WTC11 (cell line): ENCODE measurements at regions not wholly inside any gene's neighbourhood (a gene's known extent, or its start where the extent isn't known, plus 50 kb on each side); places are given as distances from the start of the nearest gene placed in this dataset.

ENCODE experiments used
- ATAC-seq: fragments of 200-7000 bp; cut with Tn5 transposase; 2 replicates; pipeline ENCODE4 v1.10.0; 2021; ENCODE audit warnings: mild to moderate bottlenecking, moderate library complexity
- CTCF ChIA-PET: fragments of 300-600 bp; sonication (Branson Sonifier 250); formaldehyde crosslinking; loops from one replicate; lab custom pipeline; 2021; ENCODE audit warnings: antibody characterized with exemption; lab: Charles Lee
- POLR2A ChIA-PET: fragments of 350-600 bp; sonication (Branson Sonifier 250); formaldehyde crosslinking; loops from one replicate; lab custom pipeline; 2021; ENCODE audit warnings: antibody characterized with exemption; lab: Charles Lee
- DNase-seq: peaks from one replicate; pipeline ENCODE4 v3.0.0; 2021; ENCODE audit warnings: low spot score
- H3K27ac Mint-ChIP-seq: 2 replicates; pipeline ENCODE4 v1.8.0; 2021; ENCODE audit warnings: mixed read lengths
- H3K27me3 Mint-ChIP-seq: 2 replicates; pipeline ENCODE4 v1.8.0; 2021; ENCODE audit warnings: low read depth, mild to moderate bottlenecking, moderate library complexity, mixed read lengths
- H3K36me3 Mint-ChIP-seq: 2 replicates; pipeline ENCODE4 v1.8.0; 2021; ENCODE audit warnings: mixed read lengths
- H3K4me1 Mint-ChIP-seq: 2 replicates; pipeline ENCODE4 v1.8.0; 2022; ENCODE audit warnings: mixed read lengths
- H3K4me3 Mint-ChIP-seq: 2 replicates; pipeline ENCODE4 v1.8.0; 2021; ENCODE audit warnings: mild to moderate bottlenecking, moderate library complexity, mixed read lengths
- H3K9me3 Mint-ChIP-seq: 2 replicates; pipeline ENCODE4 v1.8.0; 2021; ENCODE audit warnings: mixed read lengths
- ARID4B ChIP-seq: sonication (generic); formaldehyde crosslinking; IDR thresholded peaks from 2 replicates; pipeline ENCODE4 v1.8.0; 2023; ENCODE audit warnings: missing genetic modification reagents, mild to moderate bottlenecking, borderline replicate concordance
- ATF6 ChIP-seq: sonication (generic); formaldehyde crosslinking; IDR thresholded peaks from 2 replicates; pipeline ENCODE4 v1.8.1; 2023; ENCODE audit warnings: mild to moderate bottlenecking, missing genetic modification reagents
- CREM ChIP-seq: sonication (generic); formaldehyde crosslinking; IDR thresholded peaks from 2 replicates; pipeline ENCODE4 v1.8.1; 2022; ENCODE audit warnings: mild to moderate bottlenecking, missing genetic modification reagents, moderate library complexity
- ELF4 ChIP-seq: sonication (generic); formaldehyde crosslinking; IDR thresholded peaks from 2 replicates; pipeline ENCODE4 v1.8.1; 2022; ENCODE audit warnings: low read depth, mild to moderate bottlenecking, moderate library complexity, missing genetic modification reagents
- ERG ChIP-seq: fragments of 250-450 bp; sonication (Bioruptor Pico); IDR thresholded peaks from 2 replicates; pipeline ENCODE4 v1.8.0; 2021; ENCODE audit warnings: mild to moderate bottlenecking
- HMGXB4 ChIP-seq: sonication (generic); formaldehyde crosslinking; IDR thresholded peaks from 2 replicates; pipeline ENCODE4 v1.8.1; 2023; ENCODE audit warnings: mild to moderate bottlenecking, moderate library complexity, missing genetic modification reagents
- NR1H2 ChIP-seq: sonication (generic); formaldehyde crosslinking; IDR thresholded peaks from 2 replicates; pipeline ENCODE4 v1.9.0; 2021; ENCODE audit warnings: mild to moderate bottlenecking, moderate library complexity, missing genetic modification reagents
- PRDM15 ChIP-seq: sonication (generic); formaldehyde crosslinking; IDR thresholded peaks from 2 replicates; pipeline ENCODE4 v1.8.0; 2022; ENCODE audit warnings: missing genetic modification reagents
- SMAD3 ChIP-seq: sonication (generic); formaldehyde crosslinking; IDR thresholded peaks from 2 replicates; pipeline ENCODE4 v1.8.0; 2022; ENCODE audit warnings: missing genetic modification reagents, mild to moderate bottlenecking, borderline replicate concordance
- ZNF425 ChIP-seq: fragments of 250-450 bp; sonication (Bioruptor Pico); conservative IDR thresholded peaks from 2 replicates; pipeline ENCODE4 v1.9.0; 2021; ENCODE audit warnings: mild to moderate bottlenecking
- ZNF532 ChIP-seq: fragments of 250-450 bp; sonication (Bioruptor Pico); IDR thresholded peaks from 2 replicates; pipeline ENCODE4 v1.9.0; 2021; ENCODE audit warnings: mild to moderate bottlenecking, borderline replicate concordance

GRCh38 chr7:42991024-42991423 lies 58.8 kb downstream of the MRPL32 start:
- CTCF ChIA-PET = interaction anchor here (1.1 kb wide), 1 partner anchor 50 kb away, joined by 3 read pairs; no protein-coding TSS in a partner anchor
- no peak overlapping the region for H3K27ac Mint-ChIP-seq
- ATAC-seq (no peak), DNase-seq (no peak)
- TF ChIP-seq CREM (no peak), ZNF425 (no peak), NR1H2 (CRISPR knock-in tag) (no peak), ZNF532 (CRISPR knock-in tag) (no peak), ERG (no peak), HMGXB4 (CRISPR knock-in tag) (no peak), SMAD3 (CRISPR knock-in tag) (no peak), ARID4B (no peak), ELF4 (CRISPR knock-in tag) (no peak), PRDM15 (no peak), ATF6 (CRISPR knock-in tag) (no peak)
- no peaks in the 10 kb centered on the region for H3K36me3 Mint-ChIP-seq
- H3K9me3 Mint-ChIP-seq = peaks cover 6% of the 10 kb centered on the region
- H3K27me3 Mint-ChIP-seq = no peaks in the 10 kb centered on the region
- H3K4me1 Mint-ChIP-seq = peaks cover 20% of the 10 kb centered on the region
- H3K4me3 Mint-ChIP-seq = no peak overlapping the region
- POLR2A ChIA-PET = no interaction called here
